DMS79 (cell line): ENCODE measurements at regions not wholly inside any gene's neighbourhood (a gene's known extent, or its start where the extent isn't known, plus 50 kb on each side); places are given as distances from the start of the nearest gene placed in this dataset.
"Not testable (repeated sequence)": the region's sequence is repeated elsewhere in the genome, so short reads cannot be mapped to it uniquely, and the experiment has no call there.

Source experiments
- DNase-seq: peaks from one replicate; lab custom pipeline; 2025; lab: John Stamatoyannopoulos, UW

- DNase-seq: no peak
These were observed 408.7 kb upstream of the PITX2 start for GRCh38 chr4:111031596-111031995.

GRCh38 chr4:111037591-111038360 lies 414.9 kb upstream of the PITX2 start:
- DNase-seq: no peak

GRCh38 chr4:111040904-111041303 lies 418.0 kb upstream of the PITX2 start:
- no peak for DNase-seq

- no peak for DNase-seq
These were observed 420.4 kb upstream of the PITX2 start for GRCh38 chr4:111043286-111043685.

GRCh38 chr4:111045992-111046391 lies 423.1 kb upstream of the PITX2 start:
- DNase-seq: no peak

- no peak for DNase-seq
These were observed 423.9 kb upstream of the PITX2 start for GRCh38 chr4:111046811-111047210.

- DNase-seq: no peak
These were observed 425.4 kb upstream of the PITX2 start for GRCh38 chr4:111048316-111048715.

GRCh38 chr4:111064342-111064993 lies 441.6 kb upstream of the PITX2 start:
- DNase-seq: no peak

- DNase-seq: no peak
These were observed 443.1 kb upstream of the PITX2 start for GRCh38 chr4:111066001-111066400.

- DNase-seq: no peak
These were observed 443.6 kb upstream of the PITX2 start for GRCh38 chr4:111066447-111066846.

GRCh38 chr4:111066887-111067286 lies 444.0 kb upstream of the PITX2 start:
- DNase-seq: no peak

GRCh38 chr4:111068883-111069282 lies 446.0 kb upstream of the PITX2 start:
- DNase-seq: no peak

- no peak for DNase-seq
These were observed 447.5 kb upstream of the PITX2 start for GRCh38 chr4:111070390-111070789.

GRCh38 chr4:111074523-111075114 lies 451.7 kb upstream of the PITX2 start:
- no peak for DNase-seq

- DNase-seq: not testable (repeated sequence)
These were observed 453.4 kb upstream of the PITX2 start for GRCh38 chr4:111076299-111076698.

GRCh38 chr4:111108153-111108552 lies 485.3 kb upstream of the PITX2 start:
- no peak for DNase-seq

- no peak for DNase-seq
These were observed 490.7 kb upstream of the PITX2 start for GRCh38 chr4:111113591-111113990.

- no peak for DNase-seq
These were observed 493.0 kb upstream of the PITX2 start for GRCh38 chr4:111115881-111116280.

- DNase-seq: no peak
These were observed 497.3 kb upstream of the PITX2 start for GRCh38 chr4:111120191-111120590.

- no peak for DNase-seq
These were observed 503.5 kb upstream of the PITX2 start for GRCh38 chr4:111126340-111126739.

- DNase-seq: no peak
These were observed 505.0 kb upstream of the PITX2 start for GRCh38 chr4:111127841-111128240.

GRCh38 chr4:111128327-111128726 lies 505.4 kb upstream of the PITX2 start:
- DNase-seq: no peak

GRCh38 chr4:111136438-111136837 lies 513.6 kb upstream of the PITX2 start:
- DNase-seq: no peak
